ENCODE measurements at regions not wholly inside any gene's neighbourhood (a gene's known extent, or its start where the extent isn't known, plus 50 kb on each side); places are given as distances from the start of the nearest gene placed in this dataset.

DNA sequence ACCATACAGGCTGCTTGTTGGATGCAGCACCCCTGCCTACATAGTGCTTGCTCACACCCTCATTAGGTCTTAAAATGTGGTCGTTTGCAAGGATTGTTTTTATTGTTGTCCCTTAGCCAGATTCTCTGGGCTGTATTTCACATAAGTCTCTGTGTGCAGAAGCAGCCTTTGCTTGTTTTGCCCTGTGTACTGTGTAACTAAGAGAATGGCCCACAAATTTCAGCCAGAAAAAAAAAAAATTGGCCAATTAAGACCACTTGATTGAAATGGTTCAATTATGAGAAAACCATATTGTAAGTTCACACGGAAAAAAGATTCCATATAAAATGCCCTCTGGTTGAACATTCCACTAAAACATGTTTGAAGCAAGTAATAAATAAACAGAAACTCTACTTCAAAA is 377.1 kb upstream of the SOX11 start:
- no peak for DNase-seq

DNA sequence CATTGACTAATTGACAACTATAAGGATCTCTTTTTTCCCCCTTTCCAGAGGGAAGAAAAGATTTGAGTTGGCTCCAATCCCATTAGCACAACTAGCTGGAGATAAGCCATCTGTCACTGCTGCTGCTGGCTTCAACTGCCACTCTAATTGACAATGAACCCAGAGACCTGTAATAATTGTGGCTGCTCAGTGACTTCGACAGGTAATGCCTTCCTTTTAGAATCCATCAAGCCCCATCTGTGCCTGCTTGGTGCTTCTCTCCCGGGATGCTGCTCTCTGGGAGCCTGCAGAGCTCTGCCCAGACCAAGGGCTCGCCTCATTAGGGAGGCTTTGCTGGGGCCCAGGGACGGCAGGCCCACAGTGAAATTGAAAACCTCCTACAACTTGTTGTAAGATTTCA is 376.7 kb upstream of the SOX11 start:
- DNase-seq, result no peak

DNA sequence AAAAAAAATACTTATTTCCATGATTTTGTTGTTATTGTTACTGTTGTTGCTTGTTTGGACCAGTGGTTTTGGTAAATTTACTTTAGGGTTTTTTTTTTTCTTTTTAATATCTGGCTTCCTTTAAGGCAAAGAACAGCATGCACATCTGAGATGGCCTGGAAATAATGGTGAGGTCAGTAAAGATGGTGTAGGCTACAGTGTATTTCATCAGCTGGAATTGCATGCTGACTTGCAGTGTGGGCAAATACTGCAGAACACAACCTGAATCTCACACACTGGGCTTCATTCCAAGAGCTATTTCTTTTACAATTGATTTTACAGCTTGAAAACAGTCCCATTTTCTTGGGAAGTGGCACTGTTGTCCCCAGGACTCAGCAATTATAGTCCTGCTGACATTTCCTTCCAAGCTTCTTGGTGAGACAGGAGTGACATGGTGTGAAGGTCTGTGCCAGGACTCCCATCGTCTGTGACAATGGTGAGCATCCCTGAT is 376.1 kb upstream of the SOX11 start:
- no peak for DNase-seq

DNA sequence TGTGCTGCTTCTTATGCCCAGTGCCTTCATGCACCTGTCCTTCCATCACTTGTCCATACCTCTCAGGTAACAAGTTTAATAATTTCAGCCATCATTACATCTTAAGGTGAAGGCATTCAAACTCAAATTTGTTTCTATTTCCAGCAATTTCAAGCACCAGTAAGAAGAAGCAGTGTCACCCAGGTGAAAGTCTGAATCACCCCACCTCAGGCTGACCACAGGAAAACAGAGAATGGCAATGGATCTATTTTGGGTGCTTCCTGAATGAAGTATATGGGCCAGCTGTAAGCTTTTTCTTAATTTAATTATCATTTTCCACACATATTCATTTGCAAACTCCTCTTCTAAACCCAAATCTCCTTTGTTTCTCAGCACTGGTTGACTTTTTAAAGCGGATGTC is 372.7 kb upstream of the SOX11 start:
- DNase-seq, result no peak

DNA sequence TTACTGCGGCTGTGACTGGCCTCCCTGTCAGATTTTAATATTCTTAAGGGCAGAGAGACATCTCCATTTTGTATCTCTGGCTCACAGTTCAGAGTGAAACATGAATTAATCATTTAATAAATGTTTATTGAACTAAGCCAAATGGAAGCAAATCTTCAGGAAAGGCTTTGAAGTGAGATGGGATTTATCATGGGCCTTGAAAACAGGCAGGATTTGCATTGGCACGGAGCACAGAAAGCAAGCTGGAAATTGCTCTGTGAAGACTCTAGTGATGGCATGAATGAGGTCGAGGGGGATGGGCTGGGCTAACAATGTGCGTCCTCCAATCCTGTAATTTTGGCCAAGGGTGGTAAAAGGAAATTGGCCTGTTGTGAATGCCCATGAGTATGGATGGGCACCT is 369.8 kb upstream of the SOX11 start:
- DNase-seq, result no peak

DNA sequence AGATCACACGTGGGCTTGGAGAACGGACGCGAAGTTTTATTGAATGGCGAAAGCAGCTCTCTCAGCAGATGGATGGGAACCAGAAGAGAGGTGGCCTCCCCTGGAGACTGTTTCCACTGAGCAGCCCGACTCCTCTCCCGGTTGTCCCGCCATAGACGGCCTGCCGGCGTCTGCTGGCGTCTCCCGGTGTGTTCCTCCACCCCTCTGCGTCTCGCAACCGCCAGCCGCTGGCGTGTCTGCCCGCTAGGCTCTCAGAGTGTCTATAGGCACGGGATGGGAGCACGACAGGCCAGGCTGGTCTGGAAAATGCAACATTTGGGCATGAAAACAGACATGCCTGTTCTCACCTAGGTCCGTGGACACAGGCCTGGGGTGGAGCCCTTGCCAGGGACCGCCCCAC is 366.7 kb upstream of the SOX11 start:
- no peak for DNase-seq

DNA sequence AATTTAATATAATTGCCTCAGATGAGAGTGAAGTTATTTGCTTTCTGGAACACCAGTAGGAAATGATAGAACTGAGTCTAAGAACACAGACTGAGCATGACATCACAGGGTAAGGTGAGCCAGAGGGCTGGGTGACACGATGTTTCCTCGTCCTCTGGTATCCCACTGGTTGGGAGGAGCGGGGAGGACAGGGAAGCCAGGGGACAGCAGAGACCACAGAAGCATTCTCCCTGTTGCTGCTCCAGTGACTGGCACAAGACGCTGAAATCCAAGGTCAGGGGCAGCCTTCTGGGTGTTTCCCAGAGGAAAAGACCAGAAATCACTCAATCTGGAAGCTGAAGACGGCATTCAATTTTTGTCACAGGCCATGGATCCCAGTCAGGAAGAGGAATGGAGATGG is 363.4 kb upstream of the SOX11 start:
- DNase-seq, result no peak

DNA sequence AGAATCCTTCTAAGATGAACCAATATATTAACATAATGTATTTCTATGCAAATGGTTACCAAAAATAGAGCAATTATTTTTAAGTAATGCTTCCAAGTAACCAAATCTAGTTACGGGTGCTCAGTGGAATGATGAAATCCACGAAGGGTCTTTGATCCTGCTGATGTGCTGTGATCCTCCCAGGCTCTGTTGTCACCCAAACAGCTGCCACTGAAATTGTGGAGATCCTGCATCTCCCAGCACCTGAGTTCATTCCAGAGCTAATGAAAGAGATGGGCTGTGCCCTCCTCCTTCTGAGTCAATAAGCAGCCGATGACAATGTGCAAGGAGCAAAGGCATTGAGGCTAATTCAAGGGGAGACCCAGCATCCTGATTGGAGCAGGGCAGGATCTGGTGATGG is 362.4 kb upstream of the SOX11 start:
- no peak for DNase-seq

DNA sequence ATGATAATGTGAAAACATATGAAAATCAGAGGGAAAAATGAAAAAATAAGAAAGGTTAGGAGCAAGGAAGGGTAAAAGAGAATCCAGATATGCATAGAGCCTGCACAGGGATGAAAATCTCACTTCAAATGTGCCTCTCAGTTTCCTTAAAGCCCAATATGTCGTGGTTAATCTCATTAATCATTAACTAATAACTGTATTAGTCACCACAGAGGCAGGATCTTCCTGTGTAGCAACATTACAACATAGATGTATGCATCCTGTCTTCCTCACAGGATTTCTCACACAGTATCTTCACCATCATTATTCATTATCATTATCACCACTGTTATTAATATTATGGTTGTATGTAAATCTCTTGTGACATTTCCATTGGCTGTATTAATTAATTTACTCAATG is 361.2 kb upstream of the SOX11 start:
- DNase-seq, result no peak

DNA sequence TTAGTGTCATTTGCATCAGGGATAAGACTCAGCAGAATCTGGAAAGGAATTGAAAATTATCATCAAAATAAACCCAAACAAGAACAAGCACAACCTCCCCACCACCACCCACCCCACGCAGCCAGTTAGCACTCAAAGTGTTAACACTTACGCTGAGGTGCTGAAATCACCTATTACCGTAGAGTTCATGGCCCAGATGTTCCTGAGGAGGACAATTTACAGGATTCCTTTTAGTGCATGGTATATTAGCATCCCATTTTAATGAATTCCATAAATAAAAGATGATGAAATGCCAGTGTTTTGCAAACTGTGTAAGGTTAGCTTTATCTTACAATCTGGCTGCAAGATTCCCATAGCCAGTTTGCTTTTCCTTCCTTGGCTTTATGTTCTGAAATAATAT is 359.3 kb upstream of the SOX11 start:
- no peak for DNase-seq

DNA sequence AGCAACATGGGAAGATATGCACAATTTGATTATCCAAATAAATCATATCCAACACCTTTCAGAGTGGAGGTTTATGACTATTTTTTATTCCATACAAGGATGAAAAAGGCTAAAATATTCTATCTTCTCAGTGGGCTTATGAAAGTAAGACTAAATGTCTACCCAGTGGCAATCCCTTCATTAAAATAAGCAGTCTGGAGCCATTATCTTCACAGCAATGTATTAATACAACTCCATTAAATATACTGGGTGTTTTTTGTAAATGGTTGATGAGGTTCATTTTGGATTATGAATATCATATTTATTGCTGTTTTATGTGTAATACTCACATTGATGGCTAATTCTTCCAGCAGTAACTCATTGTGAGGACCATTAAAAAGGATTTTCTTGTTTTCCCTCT is 352.7 kb upstream of the SOX11 start:
- DNase-seq, result no peak

DNA sequence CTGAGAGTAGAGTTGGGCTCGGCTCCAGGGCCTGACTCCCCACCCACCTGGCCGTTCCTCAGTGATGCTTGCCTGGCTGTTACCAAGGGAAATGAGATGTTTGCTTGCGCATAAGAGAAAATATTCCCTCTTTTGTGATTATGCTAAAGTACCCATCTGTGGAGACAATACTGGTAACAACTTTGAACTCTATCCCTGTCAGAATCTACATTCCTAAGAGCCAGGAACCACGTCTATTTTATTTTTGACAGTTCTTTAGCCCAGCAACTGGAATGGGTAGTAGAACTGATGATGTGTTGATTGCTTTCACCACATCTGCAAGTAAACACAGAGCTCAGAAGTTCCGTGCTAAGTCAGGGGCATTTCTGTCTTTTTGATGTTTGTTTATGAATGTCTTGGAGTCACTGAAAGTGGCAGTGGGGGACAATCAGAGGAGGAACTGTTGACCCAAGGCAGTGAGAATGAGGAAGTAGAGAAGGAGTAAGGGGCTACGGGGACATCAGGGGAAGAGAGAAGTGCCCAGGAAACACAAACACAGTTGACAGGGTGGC is 348.3 kb upstream of the SOX11 start:
- no peak for DNase-seq

DNA sequence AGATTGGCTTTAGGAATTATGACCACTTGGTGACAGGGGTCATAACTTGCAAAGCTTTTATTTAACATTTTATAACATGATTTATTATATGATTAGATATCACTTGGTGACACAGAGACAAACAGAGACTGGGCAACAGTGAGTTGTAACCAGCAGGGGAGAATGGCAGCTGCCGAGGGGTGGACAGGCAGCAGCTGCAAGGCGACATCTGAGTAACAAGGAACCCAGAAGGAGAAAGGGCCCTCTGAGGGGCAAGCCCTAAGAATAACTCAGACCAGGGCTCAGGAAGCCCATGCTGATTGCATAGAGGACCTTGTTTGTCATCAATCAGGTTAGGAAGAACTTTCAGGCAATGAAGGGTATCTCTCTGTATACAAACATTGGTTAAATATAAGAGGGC is 339.9 kb upstream of the SOX11 start:
- DNase-seq, result no peak

DNA sequence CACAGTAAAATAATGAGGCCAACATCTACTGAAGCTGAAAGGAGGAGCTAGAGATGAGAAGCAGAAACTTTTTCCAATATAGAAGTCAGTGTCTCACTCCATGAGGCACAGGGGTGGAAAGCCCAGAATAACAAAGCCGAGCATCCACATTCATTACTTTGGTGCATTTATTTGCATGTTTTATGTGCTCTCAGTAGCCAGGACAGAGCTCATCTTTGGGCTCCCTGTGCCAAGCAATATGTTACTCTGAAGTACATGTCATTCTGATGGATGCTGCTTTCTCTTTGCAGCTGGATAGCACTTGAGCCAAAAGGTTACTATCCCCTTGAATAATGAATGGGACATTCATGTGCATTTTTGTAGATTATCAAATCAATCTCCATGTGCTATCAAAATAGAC is 338.6 kb upstream of the SOX11 start:
- DNase-seq, result peak in 1 of 2 experiments; percentile 36

DNA sequence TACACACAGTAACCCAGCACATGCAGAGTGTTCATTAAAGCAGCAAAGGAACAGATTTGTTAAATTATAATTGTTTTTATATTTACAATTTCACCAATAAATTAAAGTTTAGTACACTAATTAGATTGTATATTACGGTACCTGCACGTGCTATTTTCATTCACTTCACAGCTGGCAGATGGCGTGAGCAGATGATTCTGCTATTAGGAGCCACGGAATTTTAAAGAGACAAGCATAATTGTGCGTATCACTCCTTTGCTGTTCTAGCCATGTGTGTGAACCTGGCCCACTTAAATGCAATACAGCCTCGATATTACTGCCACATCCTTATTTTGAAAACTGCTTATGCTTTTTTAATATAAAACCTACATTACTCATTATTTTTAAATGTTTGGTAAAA is 332.8 kb upstream of the SOX11 start:
- DNase-seq, result no peak

DNA sequence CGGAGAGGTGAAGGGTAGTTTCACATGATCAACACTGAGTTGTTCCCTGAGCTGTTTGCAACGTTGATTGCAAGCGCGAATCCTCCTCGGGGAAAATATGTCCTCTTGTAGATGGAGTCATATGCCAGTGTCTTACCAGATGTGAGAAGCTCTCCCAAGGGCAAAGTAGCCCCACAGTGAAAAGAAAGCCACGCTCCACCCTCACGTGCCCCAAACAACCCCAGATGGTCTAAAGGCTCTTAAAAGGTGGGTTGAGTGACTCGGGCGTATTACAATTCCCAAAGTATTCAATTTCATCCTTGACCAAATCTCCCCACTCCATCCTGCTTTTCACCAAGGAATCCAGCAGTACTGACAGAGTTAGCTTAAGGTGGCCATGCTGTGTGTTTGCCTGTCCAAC is 332.1 kb upstream of the SOX11 start:
- DNase-seq, result no peak

DNA sequence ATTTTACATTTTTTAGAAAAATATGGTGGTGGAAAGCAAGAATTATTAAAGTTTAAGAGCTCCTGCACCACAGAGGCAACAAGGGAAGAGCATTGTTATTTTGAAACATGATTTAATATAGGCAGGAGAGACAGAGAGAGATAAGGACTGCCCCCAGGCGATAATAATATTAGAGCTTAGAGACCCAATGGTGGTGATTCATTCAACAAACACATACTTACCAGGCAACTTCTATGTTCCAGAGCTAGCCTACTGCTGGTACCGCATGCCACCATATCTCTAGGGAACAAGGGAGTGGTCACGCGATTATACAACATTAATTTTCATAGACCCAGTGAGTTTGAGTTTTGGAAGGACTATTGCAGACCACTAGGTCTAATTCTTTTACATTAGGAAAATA is 327.8 kb upstream of the SOX11 start:
- no peak for DNase-seq

DNA sequence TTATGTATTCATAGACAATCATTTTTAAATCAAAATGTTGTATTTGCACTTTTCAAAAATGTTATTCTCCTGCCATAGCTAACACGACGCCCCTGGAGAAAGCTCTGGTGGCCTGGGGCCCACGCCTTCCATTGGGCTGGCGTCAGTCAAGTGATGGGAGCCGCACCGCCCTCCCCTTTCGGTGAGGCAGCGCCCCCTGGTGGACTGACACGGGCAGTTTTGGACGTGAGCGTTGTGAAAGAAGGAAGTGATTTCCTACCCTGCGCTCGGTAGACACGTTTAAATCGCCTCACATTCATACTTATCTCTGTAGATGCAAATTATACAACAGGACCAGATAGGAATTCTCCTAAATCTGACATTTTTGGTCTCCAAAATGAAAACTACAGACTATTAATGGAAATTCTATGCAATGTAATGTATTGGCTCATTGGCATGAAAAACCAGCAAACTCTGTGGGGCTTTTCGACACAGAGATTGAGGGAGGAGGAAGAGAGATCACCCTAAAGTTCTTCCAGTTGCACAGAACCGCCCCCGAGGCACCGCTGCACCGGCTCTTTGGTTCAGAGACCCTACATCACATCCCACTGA is 326.2 kb upstream of the SOX11 start:
- DNase-seq, result peak; percentile 26 to 84

DNA sequence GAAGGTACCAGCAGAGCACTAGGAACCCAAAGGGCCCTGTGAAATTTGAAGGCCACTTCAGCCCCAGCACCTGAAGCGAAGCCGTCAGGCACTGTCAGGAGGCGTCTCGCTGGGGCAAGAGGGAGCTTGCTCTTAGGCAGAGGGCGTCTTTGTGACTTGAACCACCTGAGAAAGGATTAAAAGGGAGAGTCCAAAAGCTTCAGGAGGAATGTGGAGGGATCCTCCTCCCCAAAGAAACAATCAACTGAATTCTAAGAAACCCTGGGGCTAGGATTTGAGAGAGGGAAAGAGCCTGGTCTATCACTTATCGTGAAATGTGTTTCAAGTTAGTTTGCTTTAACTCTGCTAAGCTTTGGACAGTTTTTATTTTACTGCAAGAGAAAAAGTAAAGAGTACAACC is 324.9 kb upstream of the SOX11 start:
- no peak for DNase-seq

DNA sequence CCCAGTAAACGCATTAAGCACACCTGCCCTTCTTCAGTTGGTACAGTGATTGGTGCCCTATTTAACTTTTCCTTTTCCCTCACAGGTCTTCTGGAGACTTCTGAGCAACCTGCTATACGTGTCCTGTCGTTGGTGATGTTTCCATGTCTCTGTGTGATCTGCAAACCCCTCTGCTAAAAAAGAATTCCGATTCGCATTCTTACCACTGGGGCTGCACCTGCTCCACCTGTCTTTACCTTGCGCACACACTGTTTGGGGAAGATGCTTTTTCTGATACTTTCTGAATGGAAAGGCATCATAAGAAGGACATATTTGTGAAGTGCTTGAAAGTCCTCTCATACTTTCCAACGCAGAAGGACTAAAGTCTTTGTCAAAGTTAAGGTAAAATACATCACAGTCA is 323.9 kb upstream of the SOX11 start:
- peak in 1 of 2 experiments; percentile 15 for DNase-seq

DNA sequence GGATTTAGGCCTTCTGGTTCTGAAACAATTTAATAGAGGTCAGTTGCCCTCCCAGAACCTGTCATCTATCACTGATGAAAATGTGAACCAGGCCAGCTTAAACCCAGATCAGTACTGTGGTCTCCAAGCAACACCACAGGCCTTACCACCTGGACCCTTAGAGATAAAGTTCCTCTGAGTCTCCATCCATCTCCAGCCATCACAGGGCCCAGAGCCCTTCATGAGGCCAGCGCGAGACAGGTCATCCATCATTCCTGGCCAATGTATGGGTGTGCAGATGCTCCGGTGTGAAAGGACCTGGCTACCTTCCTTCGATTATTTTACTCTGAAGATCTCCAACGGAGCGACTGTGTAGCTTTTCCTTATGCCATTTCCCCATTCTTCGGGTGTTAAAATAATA is 322.7 kb upstream of the SOX11 start:
- no peak for DNase-seq

DNA sequence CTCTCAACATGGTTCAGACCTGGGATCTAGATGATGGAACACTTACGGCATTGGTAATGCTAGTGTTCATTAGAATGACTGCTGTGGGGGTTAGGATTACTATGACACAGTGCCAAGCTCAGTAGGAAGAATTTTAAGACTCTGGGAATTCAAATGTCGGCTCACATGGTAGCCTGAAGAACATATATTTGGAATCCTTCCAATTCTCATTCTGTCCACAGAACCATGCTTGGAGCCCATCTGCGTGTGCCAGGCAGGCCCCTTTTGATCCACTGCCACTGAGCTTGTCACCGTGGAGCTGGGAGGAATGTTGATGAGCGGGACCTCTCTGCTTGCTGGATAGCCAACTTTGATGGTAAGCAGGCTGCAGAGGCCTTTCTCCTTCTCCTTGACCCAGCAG is 322.0 kb upstream of the SOX11 start:
- DNase-seq, result no peak

DNA sequence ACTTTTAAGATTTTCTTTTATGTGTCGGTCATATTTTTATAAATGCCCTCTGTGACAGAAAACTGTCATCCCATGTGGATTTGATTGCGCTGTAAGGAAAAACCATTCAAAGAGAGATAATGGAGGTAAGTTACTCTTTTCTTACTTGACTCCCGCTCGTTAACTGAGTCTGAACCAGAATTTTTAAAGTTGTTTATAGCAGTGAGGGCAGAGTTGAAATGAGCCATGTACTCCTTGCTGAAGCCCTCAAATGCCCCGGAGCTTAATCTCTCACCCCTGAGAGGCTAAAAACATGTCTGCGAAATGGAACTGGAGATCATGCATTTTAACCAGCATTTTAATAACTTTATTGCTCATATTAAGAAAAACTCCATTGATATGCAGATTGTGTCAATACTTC is 320.0 kb upstream of the SOX11 start:
- no peak for DNase-seq

DNA sequence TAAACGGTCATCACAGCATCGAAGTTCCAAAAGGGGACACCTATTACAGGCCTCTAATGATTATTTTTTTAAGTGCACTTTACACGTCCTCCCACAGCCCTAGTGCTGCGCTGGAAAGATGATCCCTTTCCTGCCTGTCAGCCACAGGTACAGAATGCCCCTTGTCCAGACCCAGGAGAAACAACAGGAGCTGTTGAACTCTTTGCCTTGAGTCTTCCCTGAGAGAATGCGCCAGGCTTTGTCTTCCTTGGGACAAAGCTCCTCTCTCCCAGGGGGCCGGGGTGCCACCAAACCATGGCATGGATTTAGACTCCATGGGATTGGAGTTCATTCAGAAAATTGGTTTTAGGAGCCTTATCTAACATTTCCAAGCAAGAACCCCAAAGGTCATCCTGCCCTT is 319.0 kb upstream of the SOX11 start:
- DNase-seq, result peak in 1 of 2 experiments; percentile 36

DNA sequence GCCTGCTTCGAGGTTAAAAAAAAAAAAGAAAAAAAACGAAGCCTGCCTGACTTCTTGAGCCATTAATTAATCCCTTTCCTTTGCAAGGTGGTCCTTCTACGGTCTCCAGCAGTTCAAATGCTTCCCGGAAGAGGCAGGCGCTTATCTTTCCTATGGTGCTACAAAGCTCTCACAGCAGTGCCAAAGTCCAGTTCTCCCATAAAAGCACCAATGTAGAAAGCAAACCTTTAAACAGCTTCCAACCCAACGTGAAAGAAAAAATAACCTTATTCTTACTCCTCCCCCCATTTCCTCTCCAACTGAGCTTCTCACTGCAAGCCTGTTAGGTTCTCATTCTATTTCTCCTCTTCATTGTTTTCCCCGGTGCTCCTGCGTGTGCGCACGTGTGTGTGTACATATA is 317.4 kb upstream of the SOX11 start:
- no peak for DNase-seq

Data from NCI-H526 (cell line).